Inflammatory macrophage (primary cell): ENCODE measurements at regions not wholly inside any gene's neighbourhood (a gene's known extent, or its start where the extent isn't known, plus 50 kb on each side); places are given as distances from the start of the nearest gene placed in this dataset.
"Not testable (repeated sequence)": the region's sequence is repeated elsewhere in the genome, so short reads cannot be mapped to it uniquely, and the experiment has no call there.

ENCODE experiments used
- DNase-seq, 2 donors: peaks; one replicate each; pipeline ENCODE4 v3.0.0-alpha.2; 2020 to 2022

- peak; percentile 58 to 61 for DNase-seq
Measured at GRCh38 chr16:79404571-79404970, 196.0 kb downstream of the MAF start.

GRCh38 chr16:79403534-79403933, 197.0 kb downstream of the MAF start:
- DNase-seq, result no peak

GRCh38 chr16:79402920-79403319, 197.6 kb downstream of the MAF start:
- DNase-seq, result no peak

GRCh38 chr16:79402356-79402755, 198.2 kb downstream of the MAF start:
- no peak for DNase-seq

- DNase-seq, result no peak
Measured at GRCh38 chr16:79401782-79402181, 198.8 kb downstream of the MAF start.

- no peak for DNase-seq
Measured at GRCh38 chr16:79401157-79401556, 199.4 kb downstream of the MAF start.

- DNase-seq, result no peak
Measured at GRCh38 chr16:79400462-79401149, 199.9 kb downstream of the MAF start.

- peak; percentile 47 to 67 for DNase-seq
Measured at GRCh38 chr16:79395591-79395990, 204.9 kb downstream of the MAF start.

GRCh38 chr16:79394206-79394605, 206.3 kb downstream of the MAF start:
- peak; percentile 7 to 34 for DNase-seq

GRCh38 chr16:79393564-79393963, 207.0 kb downstream of the MAF start:
- no peak for DNase-seq

- DNase-seq, result no peak
Measured at GRCh38 chr16:79393127-79393526, 207.4 kb downstream of the MAF start.

GRCh38 chr16:79392081-79392480, 208.5 kb downstream of the MAF start:
- no peak for DNase-seq

GRCh38 chr16:79391395-79391794, 209.1 kb downstream of the MAF start:
- no peak for DNase-seq

- no peak for DNase-seq
Measured at GRCh38 chr16:79390481-79391051, 210.0 kb downstream of the MAF start.

GRCh38 chr16:79388396-79388795, 212.1 kb downstream of the MAF start:
- DNase-seq, result no peak

GRCh38 chr16:79386299-79386698, 214.2 kb downstream of the MAF start:
- DNase-seq, result no peak

GRCh38 chr16:79381603-79382042, 218.9 kb downstream of the MAF start:
- peak; percentile 35 to 59 for DNase-seq

GRCh38 chr16:79380995-79381602, 219.4 kb downstream of the MAF start:
- peak in 1 of 2 donors; percentile 41 for DNase-seq

GRCh38 chr16:79379095-79379494, 221.4 kb downstream of the MAF start:
- peak in 1 of 2 donors; percentile 56 for DNase-seq

GRCh38 chr16:79377082-79377481, 223.5 kb downstream of the MAF start:
- not testable (repeated sequence) for DNase-seq

- no peak for DNase-seq
Measured at GRCh38 chr16:79375351-79375750, 225.2 kb downstream of the MAF start.

- DNase-seq, result peak; percentile 46
Measured at GRCh38 chr16:79372503-79373184, 227.9 kb downstream of the MAF start.

GRCh38 chr16:79370736-79371135, 229.8 kb downstream of the MAF start:
- DNase-seq, result no peak

- DNase-seq, result no peak
Measured at GRCh38 chr16:79369796-79370195, 230.7 kb downstream of the MAF start.
